ENCODE measurements at regions not wholly inside any gene's neighbourhood (a gene's known extent, or its start where the extent isn't known, plus 50 kb on each side); places are given as distances from the start of the nearest gene placed in this dataset.
A peak's percentile ranks its signal among the peaks of the same experiment; 100 is the strongest.

- peak; percentile 31 for TF ChIP-seq CTCF (IDR thresholded peaks at IDR 0.05; ENCODE audit: insufficient read depth, low read length)
- TF ChIP-seq POLR2AphosphoS5 (IDR thresholded peaks at IDR 0.05; ENCODE audit: low read depth), result no peak
- TF ChIP-seq SPI1 (IDR thresholded peaks at IDR 0.05; ENCODE audit: borderline replicate concordance, low read depth), result no peak
- DNase-seq (ENCODE audit: low read depth in 1 of 2, low spot score in 1 of 2), result no peak
- Histone ChIP-seq H3K27ac (replicated peaks) (no peak overlapping the region), H3K4me3 (replicated peaks; ENCODE audit: insufficient read depth, low read length) (no peak overlapping the region), H3K27me3 (ENCODE audit: insufficient read depth, poor library complexity, severe bottlenecking) (no peaks in the 10 kb centered on the region)
Observed at GRCh38 chr20:8082025-8082424, 50.0 kb upstream of the PLCB1 start.

Measured in HL-60 (cell line).